ENCODE measurements at regions not wholly inside any gene's neighbourhood (a gene's known extent, or its start where the extent isn't known, plus 50 kb on each side); places are given as distances from the start of the nearest gene placed in this dataset.

- no peak overlapping the region for H3K4me3 ChIP-seq
- intact Hi-C loops (cut with DNase I): no loop called here
- no peaks in the 10 kb centered on the region for H3K4me1 ChIP-seq (replicated peaks)
- WGBS: 98% methylated on average over 4 of the region's 4 CpGs
- H3K27ac ChIP-seq: no peak overlapping the region
- H3K27me3 ChIP-seq (replicated peaks; ENCODE audit: insufficient read depth): no peaks in the 10 kb centered on the region
- H3K9me3 ChIP-seq: no peaks in the 10 kb centered on the region
- H3K36me3 ChIP-seq: no peaks in the 10 kb centered on the region
- TF ChIP-seq POLR2AphosphoS5 (IDR thresholded peaks at IDR 0.05) (no peak), CTCF (IDR thresholded peaks at IDR 0.05) (no peak), POLR2A (IDR thresholded peaks at IDR 0.05) (no peak)
- DNase-seq (ENCODE audit: low spot score): no peak
Measured at GRCh38 chr6:15786846-15787245, 124.0 kb upstream of the DTNBP1 start.

- DNase-seq (ENCODE audit: low spot score): no peak
- H3K36me3 ChIP-seq: no peaks in the 10 kb centered on the region
- no peaks in the 10 kb centered on the region for H3K27me3 ChIP-seq (replicated peaks; ENCODE audit: insufficient read depth)
- no peak overlapping the region for H3K4me3 ChIP-seq
- no peaks in the 10 kb centered on the region for H3K9me3 ChIP-seq
- intact Hi-C loops (cut with DNase I): no loop called here
- no peak for TF ChIP-seq POLR2AphosphoS5 (IDR thresholded peaks at IDR 0.05)
- no peak for TF ChIP-seq CTCF (IDR thresholded peaks at IDR 0.05)
- no peak for TF ChIP-seq POLR2A (IDR thresholded peaks at IDR 0.05)
- no peak overlapping the region for H3K27ac ChIP-seq
- 81% methylated on average over 3 of the region's 3 CpGs for WGBS
- H3K4me1 ChIP-seq (replicated peaks): no peaks in the 10 kb centered on the region
Measured at GRCh38 chr6:15783484-15783883, 120.7 kb upstream of the DTNBP1 start.

GRCh38 chr6:15781890-15782289 lies 119.1 kb upstream of the DTNBP1 start:
- DNase-seq (ENCODE audit: low spot score): no peak
- no peaks in the 10 kb centered on the region for H3K4me1 ChIP-seq (replicated peaks)
- H3K27me3 ChIP-seq (replicated peaks; ENCODE audit: insufficient read depth): no peaks in the 10 kb centered on the region
- intact Hi-C loops (cut with DNase I): no loop called here
- H3K27ac ChIP-seq: no peak overlapping the region
- H3K9me3 ChIP-seq: no peaks in the 10 kb centered on the region
- WGBS: 82% methylated on average over 2 of the region's 2 CpGs
- TF ChIP-seq POLR2A (IDR thresholded peaks at IDR 0.05) (no peak), CTCF (IDR thresholded peaks at IDR 0.05) (no peak), POLR2AphosphoS5 (IDR thresholded peaks at IDR 0.05) (no peak)
- no peak overlapping the region for H3K4me3 ChIP-seq
- no peaks in the 10 kb centered on the region for H3K36me3 ChIP-seq

GRCh38 chr6:15781333-15781732 lies 118.5 kb upstream of the DTNBP1 start:
- no peaks in the 10 kb centered on the region for H3K27me3 ChIP-seq (replicated peaks; ENCODE audit: insufficient read depth)
- no peaks in the 10 kb centered on the region for H3K36me3 ChIP-seq
- no peak overlapping the region for H3K4me3 ChIP-seq
- WGBS: 79% methylated on average over 3 of the region's 3 CpGs
- H3K9me3 ChIP-seq: no peaks in the 10 kb centered on the region
- no peaks in the 10 kb centered on the region for H3K4me1 ChIP-seq (replicated peaks)
- no peak for DNase-seq (ENCODE audit: low spot score)
- intact Hi-C loops (cut with DNase I): no loop called here
- TF ChIP-seq CTCF (IDR thresholded peaks at IDR 0.05) (no peak), POLR2AphosphoS5 (IDR thresholded peaks at IDR 0.05) (no peak), POLR2A (IDR thresholded peaks at IDR 0.05) (no peak)
- no peak overlapping the region for H3K27ac ChIP-seq

GRCh38 chr6:15780437-15780836 lies 117.6 kb upstream of the DTNBP1 start:
- intact Hi-C loops (cut with DNase I): no loop called here
- TF ChIP-seq POLR2A (IDR thresholded peaks at IDR 0.05) (no peak), CTCF (IDR thresholded peaks at IDR 0.05) (no peak), POLR2AphosphoS5 (IDR thresholded peaks at IDR 0.05) (no peak)
- Histone ChIP-seq H3K27ac (no peak overlapping the region), H3K27me3 (replicated peaks; ENCODE audit: insufficient read depth) (no peaks in the 10 kb centered on the region), H3K4me3 (no peak overlapping the region), H3K36me3 (no peaks in the 10 kb centered on the region), H3K9me3 (no peaks in the 10 kb centered on the region), H3K4me1 (replicated peaks) (no peaks in the 10 kb centered on the region)
- DNase-seq (ENCODE audit: low spot score): no peak
- 49% methylated on average over 2 of the region's 2 CpGs for WGBS

All from prostate gland (tissue), 2 donors.